IMR-90 (cell line): ENCODE measurements at regions not wholly inside any gene's neighbourhood (a gene's known extent, or its start where the extent isn't known, plus 50 kb on each side); places are given as distances from the start of the nearest gene placed in this dataset.

ENCODE experiments used
- ATAC-seq: fragments of 200-7000 bp; cut with Tn5 transposase; 2 replicates; pipeline ENCODE4 v1.9.1; 2020; ENCODE audit warnings: low read depth, mild to moderate bottlenecking, moderate library complexity
- BruUV-seq: library from RNA; stranded (reverse); fragments of 400-500 nt; replicated peaks from 2 replicates; lab custom pipeline; 2021; lab: Mats Ljungman, UMichigan
- CTCF ChIA-PET: fragments of 300-600 bp; formaldehyde crosslinking; extraction: SDS; loops from one replicate; lab custom pipeline; 2021; ENCODE audit warnings: antibody characterized with exemption; lab: Yijun Ruan, JAX
- POLR2A ChIA-PET: fragments of 300-600 bp; sonication (Branson Sonifier 250); formaldehyde crosslinking; loops from one replicate; lab custom pipeline; 2022; ENCODE audit warnings: antibody characterized with exemption; ENCODE audit not compliant: unreplicated experiment; lab: Charles Lee
- DNase-seq: peaks from one replicate; pipeline ENCODE4 v3.0.0; 2013
- H2AFZ ChIP-seq: replicated peaks from 2 replicates; pipeline ENCODE3; 2013; ENCODE audit warnings: low read length, mild to moderate bottlenecking; ENCODE audit not compliant: poor library complexity
- H2AK5ac ChIP-seq: 2 replicates; pipeline ENCODE4 v1.6.1; 2013; ENCODE audit warnings: low read depth, low read length, inconsistent platforms
- H2AK9ac ChIP-seq: replicated peaks from 2 replicates; pipeline ENCODE3; 2013; ENCODE audit warnings: mild to moderate bottlenecking, low read depth, low read length, moderate library complexity; ENCODE audit not compliant: poor library complexity
- H2BK120ac ChIP-seq: 2 replicates; pipeline ENCODE4 v1.6.1; 2013; ENCODE audit warnings: low read depth, low read length, inconsistent platforms
- H2BK15ac ChIP-seq: 3 replicates; pipeline ENCODE4 v1.6.1; 2013; ENCODE audit warnings: low read depth, low read length, inconsistent platforms
- H2BK20ac ChIP-seq: 2 replicates; pipeline ENCODE4 v1.6.1; 2013; ENCODE audit warnings: low read depth, mild to moderate bottlenecking, inconsistent platforms, low read length, moderate library complexity
- H2BK5ac ChIP-seq: 2 replicates; pipeline ENCODE4 v1.6.1; 2013; ENCODE audit warnings: mild to moderate bottlenecking, low read depth, low read length, inconsistent platforms; ENCODE audit not compliant: poor library complexity, severe bottlenecking
- H3K14ac ChIP-seq: replicated peaks from 2 replicates; pipeline ENCODE4 v1.6.1; 2013; ENCODE audit warnings: low read depth, low read length, inconsistent platforms
- H3K18ac ChIP-seq: 2 replicates; pipeline ENCODE4 v1.6.1; 2013; ENCODE audit warnings: low read depth, low read length, control low read depth
- H3K23ac ChIP-seq: 2 replicates; pipeline ENCODE4 v1.6.1; 2013; ENCODE audit warnings: low read depth, low read length, inconsistent platforms
- H3K27ac ChIP-seq: 2 replicates; pipeline ENCODE4 v1.5.1; 2013; ENCODE audit warnings: mild to moderate bottlenecking, control low read depth, low read length; ENCODE audit not compliant: insufficient read depth
- H3K27me3 ChIP-seq: 2 replicates; pipeline ENCODE4 v1.6.1; 2013; ENCODE audit warnings: low read length; ENCODE audit not compliant: control insufficient read depth, insufficient read depth
- H3K36me3 ChIP-seq: 2 replicates; pipeline ENCODE4 v1.6.1; 2013; ENCODE audit warnings: low read length, mixed read lengths; ENCODE audit not compliant: control insufficient read depth, insufficient read depth
- H3K4ac ChIP-seq: 2 replicates; pipeline ENCODE4 v1.6.1; 2013; ENCODE audit warnings: low read depth, low read length, inconsistent platforms
- H3K4me1 ChIP-seq: 2 replicates; pipeline ENCODE4 v1.6.1; 2013; ENCODE audit warnings: low read length, mixed read lengths; ENCODE audit not compliant: control insufficient read depth, insufficient read depth
- H3K4me2 ChIP-seq: 2 replicates; pipeline ENCODE4 v1.6.1; 2013; ENCODE audit warnings: low read depth, mild to moderate bottlenecking, control low read depth, low read length, moderate library complexity
- H3K4me3 ChIP-seq: 2 replicates; pipeline ENCODE4 v1.5.1; 2013; ENCODE audit warnings: low read depth, mild to moderate bottlenecking, control low read depth, low read length, moderate library complexity; ENCODE audit not compliant: insufficient read depth
- H3K56ac ChIP-seq: 2 replicates; pipeline ENCODE4 v1.6.1; 2013; ENCODE audit warnings: low read length, inconsistent platforms; ENCODE audit not compliant: insufficient read depth; ENCODE audit errors: extremely low read depth
- H3K79me1 ChIP-seq, 2 experiments: 2 replicates each; pipeline ENCODE4 v1.6.1; 2013; ENCODE audit warnings: low read length in 2 of 2, inconsistent platforms in 1 of 2, low read depth in 1 of 2
- H3K9ac ChIP-seq: 2 replicates; pipeline ENCODE4 v1.6.1; 2013; ENCODE audit warnings: low read depth, low read length, control low read depth
- H3K9me1 ChIP-seq: 2 replicates; pipeline ENCODE4 v1.6.1; 2013; ENCODE audit warnings: low read length, inconsistent platforms; ENCODE audit not compliant: insufficient read depth
- H3K9me3 ChIP-seq: 2 replicates; pipeline ENCODE4 v1.6.1; 2013; ENCODE audit warnings: low read length; ENCODE audit not compliant: control insufficient read depth, insufficient read depth
- H4K20me1 ChIP-seq: 2 replicates; pipeline ENCODE4 v1.6.1; 2013; ENCODE audit warnings: low read length, inconsistent platforms; ENCODE audit not compliant: insufficient read depth
- H4K5ac ChIP-seq: 2 replicates; pipeline ENCODE4 v1.6.1; 2013; ENCODE audit warnings: mild to moderate bottlenecking, low read depth, low read length, control low read depth
- H4K8ac ChIP-seq, 2 experiments: 2 replicates each; pipeline ENCODE4 v1.6.1; 2013; ENCODE audit warnings: low read depth in 2 of 2, low read length in 2 of 2, control low read depth in 1 of 2, inconsistent platforms in 1 of 2
- H4K91ac ChIP-seq: 2 replicates; pipeline ENCODE4 v1.6.1; 2013; ENCODE audit warnings: low read depth, low read length, inconsistent platforms; ENCODE audit not compliant: insufficient read depth
- BHLHE40 ChIP-seq: fragments of 150-350 bp; IDR thresholded peaks from 2 replicates; pipeline ENCODE4 v1.6.1; 2016; ENCODE audit warnings: mild to moderate bottlenecking, low read depth, low read length
- CEBPB ChIP-seq: IDR thresholded peaks from 2 replicates; pipeline ENCODE4 v1.6.1; 2012; ENCODE audit warnings: low read depth, low read length, improper control_type of control experiment
- CHD1 ChIP-seq: IDR thresholded peaks from 2 replicates; pipeline ENCODE4 v1.6.1; 2012; ENCODE audit warnings: low read depth, low read length, improper control_type of control experiment
- FOS ChIP-seq: fragments of 150-350 bp; IDR thresholded peaks from 2 replicates; pipeline ENCODE4 v1.6.1; 2016; ENCODE audit warnings: low read depth, low read length
- MAFK ChIP-seq: IDR thresholded peaks from 2 replicates; pipeline ENCODE4 v1.6.1; 2012; ENCODE audit warnings: low read depth, low read length, improper control_type of control experiment
- MAZ ChIP-seq: IDR thresholded peaks from 2 replicates; pipeline ENCODE4 v1.6.1; 2012; ENCODE audit warnings: low read depth, mild to moderate bottlenecking, low read length, improper control_type of control experiment, moderate library complexity, borderline replicate concordance
- MXI1 ChIP-seq: IDR thresholded peaks from 2 replicates; pipeline ENCODE4 v1.6.1; 2012; ENCODE audit warnings: low read depth, mild to moderate bottlenecking, low read length, moderate library complexity, borderline replicate concordance
- NFE2L2 ChIP-seq: fragments of 150-350 bp; IDR thresholded peaks from 2 replicates; pipeline ENCODE4 v1.6.1; 2016; ENCODE audit warnings: low read depth, mild to moderate bottlenecking, low read length
- POLR2A ChIP-seq: IDR thresholded peaks from 2 replicates; pipeline ENCODE4 v1.6.1; 2012; ENCODE audit warnings: mild to moderate bottlenecking, low read depth, low read length
- RAD21 ChIP-seq: IDR thresholded peaks from 2 replicates; pipeline ENCODE4 v1.6.1; 2012; ENCODE audit warnings: low read length, improper control_type of control experiment
- RCOR1 ChIP-seq: IDR thresholded peaks from 2 replicates; pipeline ENCODE4 v1.6.1; 2012; ENCODE audit warnings: mild to moderate bottlenecking, low read length, improper control_type of control experiment; ENCODE audit not compliant: insufficient replicate concordance
- RFX5 ChIP-seq: IDR thresholded peaks from 2 replicates; pipeline ENCODE4 v1.8.0; 2012; ENCODE audit warnings: low read depth, mild to moderate bottlenecking, low read length, moderate library complexity
- SMC3 ChIP-seq: fragments of 150-350 bp; IDR thresholded peaks from 2 replicates; pipeline ENCODE4 v1.6.1; 2016; ENCODE audit warnings: low read depth, mild to moderate bottlenecking, antibody characterized with exemption, low read length, moderate library complexity
- WGBS, 2 experiments: methylation state at CpG; one replicate each; pipeline versions ENCODE4 v1.1.5 to v1.1.7; 2013; ENCODE audit warnings: missing lambda C conversion rate in 2 of 2; ENCODE audit not compliant: insufficient read length in 1 of 2; ENCODE audit errors: extremely low coverage in 2 of 2; 5-methylcytosine and 5-hydroxymethylcytosine counted together
- dilution Hi-C: fragments of 300-500 bp; cut with HindIII; formaldehyde crosslinking; loops from one replicate; pipeline ENCODE4 v1.14.3; 2018; ENCODE audit warnings: low sequenced_read_pairs; ENCODE audit not compliant: unreplicated experiment
- in situ Hi-C: fragments of 300-500 bp; cut with MboI; formaldehyde crosslinking; loops from 3 replicates; pipeline ENCODE4 v1.14.3; 2019; ENCODE audit warnings: low sequenced_read_pairs, inconsistent platforms, mixed read lengths
- intact Hi-C: fragments of 100-400 bp; cut with micrococcal nuclease; formaldehyde crosslinking; loops from 2 replicates; pipeline ENCODE4 v1.10.0; 2022
- TF ChIP-seq, protein P1 (sequence below): conservative IDR thresholded peaks from 2 replicates; pipeline ENCODE4 v1.5.1; 2012; ENCODE audit warnings: mild to moderate bottlenecking, low read depth, low read length, improper control_type of control experiment
- TF ChIP-seq, protein P2 (sequence below): fragments of 150-350 bp; IDR thresholded peaks from 2 replicates; pipeline ENCODE4 v1.6.1; 2017; ENCODE audit warnings: mild to moderate bottlenecking, antibody characterized with exemption, low read length, low read depth
- TF ChIP-seq, protein P3 (sequence below): fragments of 150-350 bp; IDR thresholded peaks from 2 replicates; pipeline ENCODE4 v1.6.1; 2016; ENCODE audit warnings: low read depth, mild to moderate bottlenecking, low read length, moderate library complexity, borderline replicate concordance

DNA sequence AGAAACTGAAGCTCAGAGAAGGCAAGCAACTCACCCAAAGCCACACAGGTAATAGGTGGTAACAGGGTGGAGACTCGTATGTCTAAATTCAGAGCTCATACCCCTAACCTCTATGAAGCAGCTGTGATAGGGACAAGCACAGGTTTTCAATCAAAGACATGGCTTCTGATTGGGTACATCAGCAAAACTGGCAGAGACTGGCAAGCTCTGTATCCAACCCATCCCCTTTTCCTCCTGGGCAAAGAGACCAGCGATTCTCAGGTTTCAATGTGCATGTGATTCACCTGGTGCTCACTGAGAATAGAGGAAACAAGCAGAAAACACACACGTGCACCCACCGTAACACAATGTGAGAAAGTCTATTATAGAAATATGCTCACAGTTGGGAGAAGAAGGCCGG lies 153.0 kb downstream of the SMIM20 start:
- H4K8ac ChIP-seq, result no peak overlapping the region
- no peaks in the 10 kb centered on the region for H4K20me1 ChIP-seq
- H3K14ac ChIP-seq, result no peak overlapping the region
- in situ Hi-C loops, result no loop called here
- no peak for DNase-seq
- no peak overlapping the region for H3K27ac ChIP-seq
- H3K18ac ChIP-seq, result no peak overlapping the region
- H3K23ac ChIP-seq, result no peak overlapping the region
- no peak overlapping the region for H2BK15ac ChIP-seq
- no peak overlapping the region for H4K5ac ChIP-seq
- H3K9ac ChIP-seq, result no peak overlapping the region
- dilution Hi-C loops, result no loop called here
- H3K9me1 ChIP-seq, result no peaks in the 10 kb centered on the region
- intact Hi-C loops, result loop anchor here (5.0 kb wide), 1 partner anchor 260 kb away; no protein-coding TSS in a partner anchor
- ChIA-PET POLR2A (interaction anchor here (0.7 kb wide), 1 partner anchor 1975 kb away, joined by 4 read pairs; no protein-coding TSS in a partner anchor), CTCF (interaction anchor here (0.6 to 0.7 kb wide), 2 partner anchors 257 to 676 kb away, joined by 3 to 5 read pairs; no protein-coding TSS in a partner anchor)
- H3K9me3 ChIP-seq, result no peaks in the 10 kb centered on the region
- no peak overlapping the region for H3K4me3 ChIP-seq
- H3K4me2 ChIP-seq, result no peak overlapping the region
- no peak for TF ChIP-seq CEBPB
- TF ChIP-seq MAFK, result no peak
- no peak for TF ChIP-seq NFE2L2
- no peak for TF ChIP-seq SMC3
- TF ChIP-seq MAZ, result no peak
- TF ChIP-seq, protein P1, sequence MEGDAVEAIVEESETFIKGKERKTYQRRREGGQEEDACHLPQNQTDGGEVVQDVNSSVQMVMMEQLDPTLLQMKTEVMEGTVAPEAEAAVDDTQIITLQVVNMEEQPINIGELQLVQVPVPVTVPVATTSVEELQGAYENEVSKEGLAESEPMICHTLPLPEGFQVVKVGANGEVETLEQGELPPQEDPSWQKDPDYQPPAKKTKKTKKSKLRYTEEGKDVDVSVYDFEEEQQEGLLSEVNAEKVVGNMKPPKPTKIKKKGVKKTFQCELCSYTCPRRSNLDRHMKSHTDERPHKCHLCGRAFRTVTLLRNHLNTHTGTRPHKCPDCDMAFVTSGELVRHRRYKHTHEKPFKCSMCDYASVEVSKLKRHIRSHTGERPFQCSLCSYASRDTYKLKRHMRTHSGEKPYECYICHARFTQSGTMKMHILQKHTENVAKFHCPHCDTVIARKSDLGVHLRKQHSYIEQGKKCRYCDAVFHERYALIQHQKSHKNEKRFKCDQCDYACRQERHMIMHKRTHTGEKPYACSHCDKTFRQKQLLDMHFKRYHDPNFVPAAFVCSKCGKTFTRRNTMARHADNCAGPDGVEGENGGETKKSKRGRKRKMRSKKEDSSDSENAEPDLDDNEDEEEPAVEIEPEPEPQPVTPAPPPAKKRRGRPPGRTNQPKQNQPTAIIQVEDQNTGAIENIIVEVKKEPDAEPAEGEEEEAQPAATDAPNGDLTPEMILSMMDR, result no peak
- no peak for TF ChIP-seq RCOR1
- TF ChIP-seq, protein P2, sequence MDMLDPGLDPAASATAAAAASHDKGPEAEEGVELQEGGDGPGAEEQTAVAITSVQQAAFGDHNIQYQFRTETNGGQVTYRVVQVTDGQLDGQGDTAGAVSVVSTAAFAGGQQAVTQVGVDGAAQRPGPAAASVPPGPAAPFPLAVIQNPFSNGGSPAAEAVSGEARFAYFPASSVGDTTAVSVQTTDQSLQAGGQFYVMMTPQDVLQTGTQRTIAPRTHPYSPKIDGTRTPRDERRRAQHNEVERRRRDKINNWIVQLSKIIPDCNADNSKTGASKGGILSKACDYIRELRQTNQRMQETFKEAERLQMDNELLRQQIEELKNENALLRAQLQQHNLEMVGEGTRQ, result no peak
- no peak for TF ChIP-seq RFX5
- no peak for TF ChIP-seq FOS
- no peak for TF ChIP-seq POLR2A
- TF ChIP-seq MXI1, result no peak
- TF ChIP-seq CHD1, result no peak
- TF ChIP-seq, protein P3, sequence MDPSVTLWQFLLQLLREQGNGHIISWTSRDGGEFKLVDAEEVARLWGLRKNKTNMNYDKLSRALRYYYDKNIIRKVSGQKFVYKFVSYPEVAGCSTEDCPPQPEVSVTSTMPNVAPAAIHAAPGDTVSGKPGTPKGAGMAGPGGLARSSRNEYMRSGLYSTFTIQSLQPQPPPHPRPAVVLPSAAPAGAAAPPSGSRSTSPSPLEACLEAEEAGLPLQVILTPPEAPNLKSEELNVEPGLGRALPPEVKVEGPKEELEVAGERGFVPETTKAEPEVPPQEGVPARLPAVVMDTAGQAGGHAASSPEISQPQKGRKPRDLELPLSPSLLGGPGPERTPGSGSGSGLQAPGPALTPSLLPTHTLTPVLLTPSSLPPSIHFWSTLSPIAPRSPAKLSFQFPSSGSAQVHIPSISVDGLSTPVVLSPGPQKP, result no peak
- no peak for TF ChIP-seq BHLHE40
- no peak for TF ChIP-seq RAD21
- H2BK20ac ChIP-seq, result no peak overlapping the region
- no peaks in the 10 kb centered on the region for H3K36me3 ChIP-seq
- H3K4me1 ChIP-seq, result peaks cover 4% of the 10 kb centered on the region
- ATAC-seq, result no peak
- H2AK5ac ChIP-seq, result no peak overlapping the region
- no peaks in the 10 kb centered on the region for H3K27me3 ChIP-seq
- no peak overlapping the region for H2AFZ ChIP-seq
- no peaks in the 10 kb centered on the region for H3K79me1 ChIP-seq
- no peak overlapping the region for H2BK120ac ChIP-seq
- H3K4ac ChIP-seq, result no peak overlapping the region
- 80% methylated on average over 2 of the region's 5 CpGs; no CpG with 5 or more reads in 1 of the 2 experiments for WGBS, 2 experiments
- H3K56ac ChIP-seq, result no peak overlapping the region
- no peak overlapping the region for H2BK5ac ChIP-seq
- H4K91ac ChIP-seq, result no peak overlapping the region; the same call in 1 of the 2 replicates
- H2AK9ac ChIP-seq, result no peak overlapping the region
- no TSS peak for BruUV-seq
